ENCODE measurements at regions not wholly inside any gene's neighbourhood (a gene's known extent, or its start where the extent isn't known, plus 50 kb on each side); places are given as distances from the start of the nearest gene placed in this dataset.

GRCh38 chr20:50392138-50392866, 117.9 kb upstream of the PTPN1 start:
- TF ChIP-seq, protein P1, sequence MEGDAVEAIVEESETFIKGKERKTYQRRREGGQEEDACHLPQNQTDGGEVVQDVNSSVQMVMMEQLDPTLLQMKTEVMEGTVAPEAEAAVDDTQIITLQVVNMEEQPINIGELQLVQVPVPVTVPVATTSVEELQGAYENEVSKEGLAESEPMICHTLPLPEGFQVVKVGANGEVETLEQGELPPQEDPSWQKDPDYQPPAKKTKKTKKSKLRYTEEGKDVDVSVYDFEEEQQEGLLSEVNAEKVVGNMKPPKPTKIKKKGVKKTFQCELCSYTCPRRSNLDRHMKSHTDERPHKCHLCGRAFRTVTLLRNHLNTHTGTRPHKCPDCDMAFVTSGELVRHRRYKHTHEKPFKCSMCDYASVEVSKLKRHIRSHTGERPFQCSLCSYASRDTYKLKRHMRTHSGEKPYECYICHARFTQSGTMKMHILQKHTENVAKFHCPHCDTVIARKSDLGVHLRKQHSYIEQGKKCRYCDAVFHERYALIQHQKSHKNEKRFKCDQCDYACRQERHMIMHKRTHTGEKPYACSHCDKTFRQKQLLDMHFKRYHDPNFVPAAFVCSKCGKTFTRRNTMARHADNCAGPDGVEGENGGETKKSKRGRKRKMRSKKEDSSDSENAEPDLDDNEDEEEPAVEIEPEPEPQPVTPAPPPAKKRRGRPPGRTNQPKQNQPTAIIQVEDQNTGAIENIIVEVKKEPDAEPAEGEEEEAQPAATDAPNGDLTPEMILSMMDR (IDR thresholded peaks at IDR 0.05; ENCODE audit: low read depth, low read length): no peak
- DNase-seq (ENCODE audit: extremely low read depth, low read depth): no peak

DNA sequence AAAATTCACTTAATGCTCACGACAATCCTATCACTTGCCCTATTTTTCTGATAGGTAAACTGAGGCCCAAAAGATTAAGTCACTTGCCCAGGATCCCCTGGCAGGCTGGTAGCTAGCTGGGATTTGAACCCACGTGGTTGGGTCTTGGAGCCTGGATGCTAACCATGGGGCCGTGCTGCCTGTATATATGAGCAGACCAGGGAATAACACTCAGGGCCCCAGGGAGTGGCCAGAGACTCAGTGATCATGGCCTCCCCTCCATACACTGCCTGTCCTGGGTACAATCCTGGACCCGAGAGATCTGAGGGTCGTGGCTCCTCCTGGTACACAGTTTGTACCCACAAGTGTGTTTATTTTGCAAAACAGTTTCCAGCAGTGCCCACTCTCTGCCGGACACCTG, 116.9 kb upstream of the PTPN1 start:
- no peak for DNase-seq (ENCODE audit: extremely low read depth, low read depth)
- TF ChIP-seq, protein P1 (IDR thresholded peaks at IDR 0.05; ENCODE audit: low read depth, low read length): no peak

GRCh38 chr20:50393990-50394561, 116.1 kb upstream of the PTPN1 start:
- DNase-seq (ENCODE audit: extremely low read depth, low read depth): no peak
- TF ChIP-seq, protein P1 (IDR thresholded peaks at IDR 0.05; ENCODE audit: low read depth, low read length): no peak

GRCh38 chr20:50394569-50394968, 115.6 kb upstream of the PTPN1 start:
- TF ChIP-seq, protein P1 (IDR thresholded peaks at IDR 0.05; ENCODE audit: low read depth, low read length): no peak
- no peak for DNase-seq (ENCODE audit: extremely low read depth, low read depth)

GRCh38 chr20:50395251-50395729, 114.9 kb upstream of the PTPN1 start:
- TF ChIP-seq, protein P1 (IDR thresholded peaks at IDR 0.05; ENCODE audit: low read depth, low read length): no peak
- DNase-seq (ENCODE audit: extremely low read depth, low read depth): no peak

GRCh38 chr20:50395914-50396488, 114.2 kb upstream of the PTPN1 start:
- TF ChIP-seq, protein P1 (IDR thresholded peaks at IDR 0.05; ENCODE audit: low read depth, low read length): no peak
- no peak for DNase-seq (ENCODE audit: extremely low read depth, low read depth)

- no peak for DNase-seq (ENCODE audit: extremely low read depth, low read depth)
- TF ChIP-seq, protein P1 (IDR thresholded peaks at IDR 0.05; ENCODE audit: low read depth, low read length): no peak
Observed at GRCh38 chr20:50396623-50397022, 113.6 kb upstream of the PTPN1 start.
